Thyroid gland (tissue), 4 donors: ENCODE measurements at regions not wholly inside any gene's neighbourhood (a gene's known extent, or its start where the extent isn't known, plus 50 kb on each side); places are given as distances from the start of the nearest gene placed in this dataset.
"Not testable (repeated sequence)": the region's sequence is repeated elsewhere in the genome, so short reads cannot be mapped to it uniquely, and the experiment has no call there.

ENCODE experiments used
- DNase-seq, 2 donors: peaks; one replicate each; pipeline ENCODE4 v3.0.0-alpha.2; 2019
- H3K27ac ChIP-seq, 3 donors: fragments of 200-600 bp; sonication (generic); 1 replicate in 2 of 3; 2 replicates in 1 of 3; pipeline ENCODE4 v1.5.1; 2016 to 2019; ENCODE audit warnings: mild to moderate bottlenecking in 1 of 3, moderate library complexity in 1 of 3
- H3K27me3 ChIP-seq: fragments of 200-600 bp; sonication (generic); one replicate; pipeline ENCODE4 v1.5.1; 2019
- H3K36me3 ChIP-seq, 2 donors: fragments of 200-600 bp; sonication (generic); one replicate each; pipeline ENCODE4 v1.5.1; 2016 to 2019
- H3K4me1 ChIP-seq, 2 donors: fragments of 200-600 bp; sonication (generic); one replicate each; pipeline ENCODE4 v1.5.1; 2017 to 2019
- H3K4me3 ChIP-seq, 3 donors: fragments of 200-600 bp; sonication (generic); replicated peaks in 1 of 3; 1 replicate in 2 of 3; 2 replicates in 1 of 3; pipeline ENCODE4 v1.5.1; 2016; ENCODE audit warnings: mild to moderate bottlenecking in 1 of 3
- H3K9me3 ChIP-seq: fragments of 200-600 bp; sonication (generic); one replicate; pipeline ENCODE4 v1.5.1; 2017
- POLR2A ChIP-seq, 2 donors: fragments of 450-650 bp; IDR thresholded peaks; one replicate each; pipeline ENCODE4 v1.6.1; 2017; ENCODE audit warnings: antibody characterized with exemption in 2 of 2, mild to moderate bottlenecking in 2 of 2, moderate library complexity in 1 of 2
- WGBS, 2 donors: methylation state at CpG; one replicate each; pipeline ENCODE4 v1.1.5; 2017; 5-methylcytosine and 5-hydroxymethylcytosine counted together
- intact Hi-C: fragments of 100-400 bp; cut with DNase I; formaldehyde crosslinking; loops from one replicate; pipeline ENCODE4 v1.15.1; 2023
- TF ChIP-seq, protein P1 (sequence below), 6 experiments: fragments of 200-600 bp in 3 of 6; fragments of 450-650 bp in 3 of 6; sonication (generic) in 3 of 6; IDR thresholded peaks; one replicate each; pipeline ENCODE4 v1.5.1; 2016 to 2019; ENCODE audit warnings: antibody characterized with exemption in 6 of 6, mild to moderate bottlenecking in 2 of 6, inconsistent platforms in 1 of 6, moderate library complexity in 1 of 6

- no peaks in the 10 kb centered on the region for H3K4me1 ChIP-seq
Measured at GRCh38 chr2:160822006-160822405, 328.4 kb upstream of the RBMS1 start.

GRCh38 chr2:160825433-160825832 lies 331.8 kb upstream of the RBMS1 start:
- DNase-seq = no peak
- Histone ChIP-seq H3K27me3 (no peaks in the 10 kb centered on the region), H3K9me3 (no peaks in the 10 kb centered on the region), H3K4me1 (no peaks in the 10 kb centered on the region), H3K4me3 (no peak overlapping the region), H3K36me3 (no peaks in the 10 kb centered on the region), H3K27ac (no peak overlapping the region)
- intact Hi-C loops = no loop called here
- TF ChIP-seq POLR2A (IDR thresholded peaks at IDR 0.05) = no peak
- TF ChIP-seq, protein P1, sequence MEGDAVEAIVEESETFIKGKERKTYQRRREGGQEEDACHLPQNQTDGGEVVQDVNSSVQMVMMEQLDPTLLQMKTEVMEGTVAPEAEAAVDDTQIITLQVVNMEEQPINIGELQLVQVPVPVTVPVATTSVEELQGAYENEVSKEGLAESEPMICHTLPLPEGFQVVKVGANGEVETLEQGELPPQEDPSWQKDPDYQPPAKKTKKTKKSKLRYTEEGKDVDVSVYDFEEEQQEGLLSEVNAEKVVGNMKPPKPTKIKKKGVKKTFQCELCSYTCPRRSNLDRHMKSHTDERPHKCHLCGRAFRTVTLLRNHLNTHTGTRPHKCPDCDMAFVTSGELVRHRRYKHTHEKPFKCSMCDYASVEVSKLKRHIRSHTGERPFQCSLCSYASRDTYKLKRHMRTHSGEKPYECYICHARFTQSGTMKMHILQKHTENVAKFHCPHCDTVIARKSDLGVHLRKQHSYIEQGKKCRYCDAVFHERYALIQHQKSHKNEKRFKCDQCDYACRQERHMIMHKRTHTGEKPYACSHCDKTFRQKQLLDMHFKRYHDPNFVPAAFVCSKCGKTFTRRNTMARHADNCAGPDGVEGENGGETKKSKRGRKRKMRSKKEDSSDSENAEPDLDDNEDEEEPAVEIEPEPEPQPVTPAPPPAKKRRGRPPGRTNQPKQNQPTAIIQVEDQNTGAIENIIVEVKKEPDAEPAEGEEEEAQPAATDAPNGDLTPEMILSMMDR (IDR thresholded peaks at IDR 0.05) = no peak
- 88 to 100% methylated on average over 1 of the region's 1 CpG for WGBS, 2 donors

More at GRCh38 chr2:160822006-160822405, 328.4 kb upstream of the RBMS1 start:
- H3K27me3 ChIP-seq = no peaks in the 10 kb centered on the region
- no peak overlapping the region for H3K27ac ChIP-seq
- H3K9me3 ChIP-seq = no peaks in the 10 kb centered on the region
- intact Hi-C loops = no loop called here
- TF ChIP-seq POLR2A (IDR thresholded peaks at IDR 0.05) = no peak
- TF ChIP-seq, protein P1 (IDR thresholded peaks at IDR 0.05) = no peak
- no peak overlapping the region for H3K4me3 ChIP-seq
- no peak for DNase-seq
- H3K36me3 ChIP-seq = no peaks in the 10 kb centered on the region

DNA sequence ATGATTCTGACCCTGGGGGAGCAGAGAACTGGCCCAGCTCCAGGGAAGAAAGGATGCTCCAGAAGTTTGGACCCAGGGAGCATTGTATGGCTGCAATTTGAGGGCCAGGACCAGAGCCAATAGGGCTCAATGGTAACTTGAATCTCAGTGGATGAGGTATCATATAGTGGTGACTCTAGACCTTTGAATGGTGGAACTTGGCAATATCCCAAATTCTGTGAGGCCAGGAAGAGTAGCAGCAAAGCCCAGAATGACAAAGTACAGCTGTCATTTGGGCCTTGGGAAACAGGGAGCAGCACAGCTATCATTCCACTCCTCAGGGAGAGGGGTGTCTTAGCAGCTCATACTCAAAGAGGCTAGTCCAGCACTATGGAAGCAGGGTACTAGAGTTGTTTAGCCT lies 332.9 kb upstream of the RBMS1 start:
- no peak for DNase-seq
- H3K4me3 ChIP-seq = no peak overlapping the region
- intact Hi-C loops = no loop called here
- H3K36me3 ChIP-seq = no peaks in the 10 kb centered on the region
- no peaks in the 10 kb centered on the region for H3K27me3 ChIP-seq
- H3K4me1 ChIP-seq = no peaks in the 10 kb centered on the region
- no peak for TF ChIP-seq POLR2A (IDR thresholded peaks at IDR 0.05)
- TF ChIP-seq, protein P1 (IDR thresholded peaks at IDR 0.05) = no peak
- no peak overlapping the region for H3K27ac ChIP-seq
- no peaks in the 10 kb centered on the region for H3K9me3 ChIP-seq

DNA sequence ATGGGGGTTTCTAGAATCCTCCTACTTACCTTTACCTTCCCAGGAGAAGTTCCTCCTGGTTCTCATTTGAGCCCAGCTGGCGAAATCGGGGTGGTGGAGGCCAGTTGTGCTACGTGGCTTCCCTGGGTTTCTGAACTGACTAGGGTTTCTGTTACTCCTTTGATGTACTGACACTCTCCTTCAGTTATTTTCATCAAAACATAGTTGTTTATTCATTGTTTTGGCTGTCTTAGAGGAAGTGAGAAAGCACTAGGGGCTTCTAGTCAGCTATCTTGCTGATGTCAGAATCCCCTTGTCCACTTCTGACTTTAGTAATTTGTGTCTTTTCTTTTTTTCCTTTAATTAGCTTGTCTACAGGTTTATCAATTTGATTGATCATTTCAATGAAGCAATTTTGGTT lies 332.2 kb upstream of the TANK start:
- Histone ChIP-seq H3K36me3 (no peaks in the 10 kb centered on the region), H3K4me1 (no peaks in the 10 kb centered on the region), H3K27me3 (no peaks in the 10 kb centered on the region), H3K27ac (no peak overlapping the region), H3K4me3 (no peak overlapping the region), H3K9me3 (no peaks in the 10 kb centered on the region)
- no peak for DNase-seq
- intact Hi-C loops = no loop called here
- 88 to 93% methylated on average over 3 of the region's 3 CpGs for WGBS, 2 donors
- TF ChIP-seq POLR2A (IDR thresholded peaks at IDR 0.05) = no peak
- TF ChIP-seq, protein P1 (IDR thresholded peaks at IDR 0.05) = no peak

- H3K4me1 ChIP-seq, H3K9me3 ChIP-seq, intact Hi-C loops, H3K36me3 ChIP-seq, H3K27ac ChIP-seq, H3K27me3 ChIP-seq, DNase-seq, H3K4me3 ChIP-seq: not testable (repeated sequence)
- WGBS, 2 donors = 93 to 96% methylated on average over 5 of the region's 5 CpGs
Measured at GRCh38 chr2:160832381-160832780, 327.8 kb upstream of the TANK start.

- no peaks in the 10 kb centered on the region for H3K9me3 ChIP-seq
- WGBS, 2 donors = 48 to 77% methylated on average over 2 of the region's 2 CpGs
- intact Hi-C loops = no loop called here
- H3K4me1 ChIP-seq = no peaks in the 10 kb centered on the region
- no peak overlapping the region for H3K27ac ChIP-seq
- no peak for DNase-seq
- no peaks in the 10 kb centered on the region for H3K27me3 ChIP-seq
- H3K36me3 ChIP-seq = no peaks in the 10 kb centered on the region
- H3K4me3 ChIP-seq = no peak overlapping the region
- TF ChIP-seq POLR2A (IDR thresholded peaks at IDR 0.05) = no peak
- TF ChIP-seq, protein P1 (IDR thresholded peaks at IDR 0.05) = no peak
Measured at GRCh38 chr2:160835166-160835565, 325.1 kb upstream of the TANK start.
